SK-N-SH treated with all-trans-retinoic acid at 6 μM for 48 hours (cell line): ENCODE measurements at regions not wholly inside any gene's neighbourhood (a gene's known extent, or its start where the extent isn't known, plus 50 kb on each side); places are given as distances from the start of the nearest gene placed in this dataset.

Source experiments
- BACH2 ChIP-seq: fragments of 250-450 bp; sonication (Bioruptor Pico); IDR thresholded peaks from 2 replicates; pipeline ENCODE4 v1.9.0; 2021; ENCODE audit warnings: mild to moderate bottlenecking, borderline replicate concordance
- CSRNP3 ChIP-seq: fragments of 250-450 bp; sonication (Bioruptor Pico); IDR thresholded peaks from 2 replicates; pipeline ENCODE4 v1.5.1; 2021; ENCODE audit warnings: mild to moderate bottlenecking, moderate library complexity
- ISL1 ChIP-seq: fragments of 250-450 bp; sonication (Bioruptor Pico); IDR thresholded peaks from 2 replicates; pipeline ENCODE4 v2.1.2; 2022; ENCODE audit warnings: mild to moderate bottlenecking, moderate library complexity
- POU6F1 ChIP-seq: fragments of 250-450 bp; sonication (Bioruptor Pico); IDR thresholded peaks from 2 replicates; pipeline ENCODE4 v1.8.0; 2021; ENCODE audit warnings: low read depth, mild to moderate bottlenecking, moderate library complexity, borderline replicate concordance
- TCF4 ChIP-seq: fragments of 250-450 bp; sonication (Bioruptor Pico); IDR thresholded peaks from 2 replicates; pipeline ENCODE4 v1.8.0; 2021; ENCODE audit warnings: mild to moderate bottlenecking, moderate library complexity, borderline replicate concordance
- TOX ChIP-seq: fragments of 250-450 bp; sonication (Bioruptor Pico); IDR thresholded peaks from 2 replicates; pipeline ENCODE4 v1.8.0; 2021; ENCODE audit warnings: mild to moderate bottlenecking, moderate library complexity, borderline replicate concordance
- TSHZ2 ChIP-seq: fragments of 250-450 bp; sonication (Bioruptor Pico); IDR thresholded peaks from 2 replicates; pipeline ENCODE4 v1.5.0; 2020; ENCODE audit warnings: mild to moderate bottlenecking, moderate library complexity
- ZC3H10 ChIP-seq: fragments of 250-450 bp; sonication (Bioruptor Pico); IDR thresholded peaks from 2 replicates; pipeline ENCODE4 v1.5.1; 2021; ENCODE audit warnings: mild to moderate bottlenecking, moderate library complexity
- ZFP30 ChIP-seq: fragments of 450-650 bp; formaldehyde crosslinking; IDR thresholded peaks from 2 replicates; pipeline ENCODE4 v1.5.0; 2022; ENCODE audit warnings: mild to moderate bottlenecking, moderate library complexity
- ZNF565 ChIP-seq: fragments of 450-650 bp; formaldehyde crosslinking; conservative IDR thresholded peaks from 2 replicates; pipeline ENCODE4 v1.5.0; 2020; ENCODE audit warnings: low read depth, mild to moderate bottlenecking, moderate library complexity
- ZNF70 ChIP-seq: fragments of 450-650 bp; formaldehyde crosslinking; IDR thresholded peaks from 2 replicates; pipeline ENCODE4 v1.5.0; 2020; ENCODE audit warnings: mild to moderate bottlenecking, moderate library complexity
- TF ChIP-seq, protein P1 (sequence below): fragments of 250-450 bp; sonication (Bioruptor Pico); IDR thresholded peaks from 2 replicates; pipeline ENCODE4 v1.8.0; 2020; ENCODE audit warnings: mild to moderate bottlenecking, moderate library complexity, borderline replicate concordance

DNA sequence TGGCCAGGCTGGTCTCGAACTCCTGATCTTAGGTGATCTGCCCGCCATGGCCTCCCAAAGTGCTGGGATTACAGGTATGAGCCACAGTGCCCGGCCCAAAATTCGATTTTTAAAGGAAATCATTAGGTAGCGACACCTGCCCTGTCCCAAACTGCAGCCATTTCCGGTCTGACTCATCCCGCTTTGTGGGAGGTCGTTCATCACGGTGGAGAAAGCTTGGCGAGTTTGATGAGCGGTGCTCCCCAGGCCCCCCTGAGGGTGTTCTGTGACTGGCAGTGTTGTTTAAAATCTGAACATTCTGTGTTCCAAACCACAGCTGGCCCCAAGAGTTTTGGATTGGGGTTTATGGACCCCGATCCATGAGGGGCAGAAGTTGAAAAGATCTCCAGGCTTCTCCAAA, 53.0 kb upstream of the GLI2 start:
- no peak for TF ChIP-seq ZNF565 (CRISPR knock-in tag)
- no peak for TF ChIP-seq BACH2 (CRISPR knock-in tag)
- no peak for TF ChIP-seq ZC3H10 (CRISPR knock-in tag)
- TF ChIP-seq, protein P1, sequence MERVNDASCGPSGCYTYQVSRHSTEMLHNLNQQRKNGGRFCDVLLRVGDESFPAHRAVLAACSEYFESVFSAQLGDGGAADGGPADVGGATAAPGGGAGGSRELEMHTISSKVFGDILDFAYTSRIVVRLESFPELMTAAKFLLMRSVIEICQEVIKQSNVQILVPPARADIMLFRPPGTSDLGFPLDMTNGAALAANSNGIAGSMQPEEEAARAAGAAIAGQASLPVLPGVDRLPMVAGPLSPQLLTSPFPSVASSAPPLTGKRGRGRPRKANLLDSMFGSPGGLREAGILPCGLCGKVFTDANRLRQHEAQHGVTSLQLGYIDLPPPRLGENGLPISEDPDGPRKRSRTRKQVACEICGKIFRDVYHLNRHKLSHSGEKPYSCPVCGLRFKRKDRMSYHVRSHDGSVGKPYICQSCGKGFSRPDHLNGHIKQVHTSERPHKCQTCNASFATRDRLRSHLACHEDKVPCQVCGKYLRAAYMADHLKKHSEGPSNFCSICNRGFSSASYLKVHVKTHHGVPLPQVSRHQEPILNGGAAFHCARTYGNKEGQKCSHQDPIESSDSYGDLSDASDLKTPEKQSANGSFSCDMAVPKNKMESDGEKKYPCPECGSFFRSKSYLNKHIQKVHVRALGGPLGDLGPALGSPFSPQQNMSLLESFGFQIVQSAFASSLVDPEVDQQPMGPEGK (CRISPR knock-in tag) = no peak
- no peak for TF ChIP-seq ZNF70 (CRISPR knock-in tag)
- TF ChIP-seq TSHZ2 = no peak
- no peak for TF ChIP-seq TOX (CRISPR knock-in tag)
- no peak for TF ChIP-seq POU6F1 (CRISPR knock-in tag)
- no peak for TF ChIP-seq CSRNP3
- no peak for TF ChIP-seq TCF4
- no peak for TF ChIP-seq ISL1 (CRISPR knock-in tag)
- TF ChIP-seq ZFP30 (CRISPR knock-in tag) = no peak
